Lung (tissue), 11 donors: ENCODE measurements at regions not wholly inside any gene's neighbourhood (a gene's known extent, or its start where the extent isn't known, plus 50 kb on each side); places are given as distances from the start of the nearest gene placed in this dataset.

Experiments used
- ATAC-seq: fragments of 200-7000 bp; cut with Tn5 transposase; one replicate; pipeline ENCODE4 v1.9.1; 2020; ENCODE audit warnings: moderate number of reproducible peaks; ENCODE audit not compliant: insufficient read depth, low FRiP score
- DNase-seq, 3 donors: peaks; one replicate each; pipeline ENCODE4 v3.0.0-alpha.2; 2013 to 2017
- H3K27ac ChIP-seq, 2 donors: one replicate each; pipeline ENCODE4 v1.5.1; 2013; ENCODE audit warnings: mild to moderate bottlenecking in 2 of 2, moderate library complexity in 2 of 2, control low read depth in 1 of 2, inconsistent platforms in 1 of 2, low read depth in 1 of 2, low read length in 1 of 2
- H3K27me3 ChIP-seq, 3 donors: one replicate each; pipeline ENCODE4 v1.5.1; 2013; ENCODE audit warnings: low read length in 2 of 3; ENCODE audit not compliant: control insufficient read depth in 3 of 3, insufficient read depth in 3 of 3
- H3K36me3 ChIP-seq, 4 donors: one replicate each; pipeline ENCODE4 v1.5.1; 2013; ENCODE audit warnings: low read length in 4 of 4, mild to moderate bottlenecking in 1 of 4, moderate library complexity in 1 of 4; ENCODE audit not compliant: control insufficient read depth in 4 of 4, insufficient read depth in 4 of 4
- H3K4me1 ChIP-seq, 5 donors: one replicate each; pipeline ENCODE4 v1.5.1; 2013; ENCODE audit warnings: low read length in 5 of 5, mild to moderate bottlenecking in 2 of 5, moderate library complexity in 1 of 5; ENCODE audit not compliant: control insufficient read depth in 5 of 5, insufficient read depth in 5 of 5
- H3K4me3 ChIP-seq: one replicate; pipeline ENCODE4 v1.5.1; 2013; ENCODE audit warnings: mild to moderate bottlenecking, control low read depth, moderate library complexity
- H3K9ac ChIP-seq, 2 donors: one replicate each; pipeline ENCODE4 v1.5.1; 2013; ENCODE audit warnings: low read length in 2 of 2, control low read depth in 1 of 2; ENCODE audit not compliant: insufficient read depth in 1 of 2
- H3K9me3 ChIP-seq, 4 donors: one replicate each; pipeline ENCODE4 v1.5.1; 2013; ENCODE audit warnings: low read length in 3 of 4, mild to moderate bottlenecking in 1 of 4, moderate library complexity in 1 of 4; ENCODE audit not compliant: control insufficient read depth in 4 of 4, insufficient read depth in 3 of 4
- CTCF ChIP-seq: IDR thresholded peaks from 2 replicates; pipeline ENCODE4 v1.5.1; 2012; ENCODE audit warnings: mild to moderate bottlenecking; ENCODE audit errors: control extremely low read depth, extremely low read depth
- WGBS, 2 donors: extraction: QIAGEN DNeasy Blood & Tissue Kit; methylation state at CpG; one replicate each; pipeline ENCODE4 v1.1.7; 2013; 5-methylcytosine and 5-hydroxymethylcytosine counted together
- donor health status: control.
- donor health status: control.
- donor health status: Bipolar disorder and iron deficiency.
- donor health status: healthy.
- donor health status: DM: yes; HTN: yes; CAD: no.

GRCh38 chr10:58101682-58102081 lies 166.0 kb downstream of the IPMK start:
- H3K4me3 ChIP-seq: no peak overlapping the region
- no peaks in the 10 kb centered on the region for H3K36me3 ChIP-seq
- no peak for ATAC-seq
- no peaks in the 10 kb centered on the region for H3K4me1 ChIP-seq
- H3K9me3 ChIP-seq: peaks cover 0 to 3% (median 0%) of the 10 kb centered on the region in 4 donors
- no peaks in the 10 kb centered on the region for H3K27me3 ChIP-seq
- no peak for DNase-seq
- no peak overlapping the region for H3K27ac ChIP-seq
- 68 to 89% methylated on average over 1 of the region's 1 CpG for WGBS, 2 donors
- no peak for TF ChIP-seq CTCF
- no peak overlapping the region for H3K9ac ChIP-seq

DNA sequence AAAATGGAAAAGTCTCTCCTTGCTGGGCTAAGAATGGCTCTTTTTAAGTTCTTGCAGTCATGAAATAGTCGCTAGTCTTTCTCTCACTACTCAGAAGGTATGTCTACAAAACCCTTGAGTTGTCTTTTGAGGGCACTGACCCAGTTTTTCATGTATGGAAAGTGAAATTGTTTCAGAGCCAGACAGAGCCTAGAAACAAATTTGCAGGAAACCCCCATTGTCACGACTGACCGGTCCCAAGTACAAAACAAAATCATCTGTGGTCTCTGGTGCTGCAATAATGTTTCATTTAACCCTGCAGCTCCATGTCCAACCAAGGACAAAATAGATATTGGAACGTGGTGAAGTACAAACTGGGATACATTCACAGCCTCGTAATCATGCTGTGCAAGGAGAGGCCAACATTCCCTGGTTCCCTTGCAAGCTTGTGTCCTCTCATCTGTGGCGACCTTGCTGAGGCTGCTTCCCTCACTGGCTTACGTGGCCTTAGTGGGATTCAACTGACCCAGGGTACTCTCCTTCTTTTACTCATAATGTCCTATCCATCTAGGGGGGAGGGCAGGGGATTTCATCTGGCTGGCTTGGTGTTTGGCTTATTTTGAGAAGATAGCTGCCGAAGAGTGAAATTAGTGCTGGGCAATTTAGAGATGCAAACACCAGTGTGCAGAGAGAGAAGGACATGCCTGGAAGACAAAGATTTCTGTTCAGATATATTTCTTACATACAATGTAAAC lies 172.5 kb downstream of the IPMK start:
- H3K36me3 ChIP-seq: no peaks in the 10 kb centered on the region
- WGBS, 2 donors: 65 to 75% methylated on average over 8 of the region's 8 CpGs
- no peak for ATAC-seq
- no peaks in the 10 kb centered on the region for H3K4me1 ChIP-seq
- DNase-seq: no peak
- peaks cover 0 to 2% (median 0%) of the 10 kb centered on the region in 4 donors for H3K9me3 ChIP-seq
- no peak overlapping the region for H3K9ac ChIP-seq
- H3K27ac ChIP-seq: no peak overlapping the region
- no peak for TF ChIP-seq CTCF
- no peak overlapping the region for H3K4me3 ChIP-seq
- H3K27me3 ChIP-seq: no peaks in the 10 kb centered on the region

DNA sequence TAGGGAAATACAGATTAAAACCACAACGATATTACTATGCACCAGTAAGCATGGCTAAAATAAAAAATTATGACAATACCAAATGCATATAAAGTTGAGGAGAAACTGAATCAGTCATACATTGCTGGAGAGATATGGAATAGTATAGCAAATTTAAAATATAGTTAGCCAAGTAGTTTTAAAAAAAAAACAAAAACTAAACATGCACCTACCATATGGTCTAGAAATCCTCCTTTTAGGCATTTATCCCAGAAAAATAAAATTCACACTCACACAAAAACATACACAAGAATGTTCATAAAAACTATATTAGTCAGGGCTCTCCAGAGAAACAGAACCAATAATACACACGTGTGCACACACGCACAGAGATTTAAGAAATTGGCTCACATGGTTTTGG lies 175.8 kb downstream of the IPMK start:
- Histone ChIP-seq H3K27ac (no peak overlapping the region), H3K9me3 (peaks cover 0 to 2% (median 0%) of the 10 kb centered on the region in 4 donors), H3K36me3 (no peaks in the 10 kb centered on the region), H3K4me1 (no peaks in the 10 kb centered on the region), H3K9ac (no peak overlapping the region), H3K4me3 (no peak overlapping the region), H3K27me3 (no peaks in the 10 kb centered on the region)
- no peak for TF ChIP-seq CTCF
- WGBS, 2 donors: 90 to 96% methylated on average over 3 of the region's 3 CpGs
- ATAC-seq: no peak
- no peak for DNase-seq

- H3K9me3 ChIP-seq: peaks cover 0 to 2% (median 0%) of the 10 kb centered on the region in 4 donors
- DNase-seq (no peak), ATAC-seq (no peak)
- no peaks in the 10 kb centered on the region for H3K4me1 ChIP-seq
- no peak for TF ChIP-seq CTCF
- no peak overlapping the region for H3K4me3 ChIP-seq
- H3K9ac ChIP-seq: no peak overlapping the region
- 38 to 63% methylated on average over 2 of the region's 2 CpGs for WGBS, 2 donors
- H3K27me3 ChIP-seq: no peaks in the 10 kb centered on the region
- no peaks in the 10 kb centered on the region for H3K36me3 ChIP-seq
- no peak overlapping the region for H3K27ac ChIP-seq
These were observed 178.0 kb downstream of the IPMK start for GRCh38 chr10:58089739-58090138.
